NCI-H2196 (cell line): ENCODE measurements at regions not wholly inside any gene's neighbourhood (a gene's known extent, or its start where the extent isn't known, plus 50 kb on each side); places are given as distances from the start of the nearest gene placed in this dataset.
"Not testable (repeated sequence)": the region's sequence is repeated elsewhere in the genome, so short reads cannot be mapped to it uniquely, and the experiment has no call there.

Experiments used
- DNase-seq: peaks from one replicate; lab custom pipeline; 2025; ENCODE audit not compliant: unreplicated experiment; lab: John Stamatoyannopoulos, UW

DNA sequence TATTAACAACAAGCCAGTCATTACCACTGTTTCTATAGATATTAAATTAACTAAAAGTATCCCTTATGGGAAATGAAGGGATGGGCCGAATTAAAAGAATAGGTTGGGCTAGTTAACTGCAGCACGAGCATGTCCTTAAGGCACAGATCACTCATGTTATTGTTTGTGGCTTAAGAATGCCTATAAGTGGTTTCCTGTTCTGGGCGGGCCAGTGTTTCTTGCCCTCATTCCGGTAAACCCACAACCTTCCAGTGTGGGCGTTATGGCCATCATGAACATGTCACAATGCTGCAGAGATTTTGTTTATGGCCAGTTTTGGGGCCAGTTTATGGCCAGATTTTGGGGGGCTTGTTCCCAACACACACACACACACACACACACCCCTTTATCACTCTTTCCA is 705.4 kb upstream of the NCAM2 start:
- DNase-seq, result not testable (repeated sequence)

DNA sequence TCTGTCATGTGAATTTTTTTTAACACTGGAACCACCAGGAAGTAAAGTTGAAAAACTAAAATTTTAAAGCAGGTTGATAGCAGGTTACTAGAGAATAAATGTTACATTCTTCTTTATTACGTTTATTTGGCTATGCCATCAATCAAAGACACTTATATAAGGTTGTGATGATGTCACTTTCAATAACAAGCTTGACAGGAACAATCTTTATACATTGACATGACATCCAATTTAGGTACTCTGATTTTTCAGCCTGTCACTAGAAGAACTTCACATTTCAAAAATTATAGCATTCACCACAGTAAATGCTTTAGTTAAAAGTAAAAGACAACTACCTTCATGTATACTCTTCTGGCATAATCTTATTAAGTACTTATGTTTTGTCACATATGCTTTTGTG is 696.8 kb upstream of the NCAM2 start:
- DNase-seq, result no peak

- no peak for DNase-seq
Measured at GRCh38 chr21:20302084-20302483, 696.1 kb upstream of the NCAM2 start.

- DNase-seq, result no peak
Measured at GRCh38 chr21:20306836-20307235, 691.4 kb upstream of the NCAM2 start.

DNA sequence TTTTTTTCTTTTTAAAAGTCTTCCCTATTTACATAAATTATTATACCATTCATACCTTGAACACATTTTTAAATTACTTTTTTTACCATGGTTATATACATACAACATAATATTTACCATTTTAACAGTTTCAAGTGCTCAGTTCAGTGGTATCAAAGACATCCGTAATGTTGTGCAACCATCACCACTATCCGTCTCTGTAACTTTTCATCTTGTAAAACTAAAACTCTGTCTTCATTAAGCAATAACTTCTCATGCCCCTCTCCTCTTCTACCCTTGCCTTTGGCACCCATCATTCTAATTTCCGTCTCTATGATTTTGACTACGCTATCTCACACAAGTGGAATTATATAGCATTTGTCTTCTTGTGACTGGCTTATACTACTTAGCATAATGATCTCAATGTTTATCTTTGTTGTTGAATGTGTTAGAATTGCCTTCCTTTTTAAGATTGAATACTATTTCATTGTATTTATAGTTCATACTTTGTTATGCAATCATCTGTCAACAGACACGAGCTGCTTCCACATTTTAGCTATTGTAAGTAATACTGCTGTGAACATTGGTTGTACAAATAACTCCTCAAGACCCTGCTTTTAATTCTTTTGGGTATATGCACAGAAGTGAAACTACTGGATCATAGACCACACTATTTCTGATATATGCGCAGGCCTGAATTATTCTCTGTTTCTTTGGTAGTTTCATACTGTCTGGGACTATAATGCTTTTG is 689.5 kb upstream of the NCAM2 start:
- no peak for DNase-seq

GRCh38 chr21:20311234-20311787 is 686.9 kb upstream of the NCAM2 start:
- DNase-seq, result no peak

GRCh38 chr21:20313013-20313412 is 685.2 kb upstream of the NCAM2 start:
- no peak for DNase-seq

GRCh38 chr21:20315042-20315441 is 683.2 kb upstream of the NCAM2 start:
- no peak for DNase-seq

DNA sequence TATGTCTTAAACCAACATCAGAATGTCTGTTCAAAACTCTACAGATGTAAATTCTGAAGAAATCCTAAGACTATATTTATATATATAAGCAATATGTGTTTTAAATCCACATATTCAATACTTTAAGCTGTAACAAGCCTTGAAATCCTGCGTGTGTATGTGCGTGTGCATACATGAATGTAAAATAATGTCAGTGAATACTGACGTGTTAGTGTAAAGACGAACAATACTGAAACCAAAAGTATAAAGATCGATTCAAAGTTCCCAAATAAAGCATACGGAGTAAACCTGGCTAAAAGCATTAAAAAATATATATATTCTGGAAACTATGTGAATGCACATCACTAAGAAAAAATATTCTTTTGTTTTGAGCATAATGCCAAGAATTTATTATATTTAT is 668.6 kb upstream of the NCAM2 start:
- no peak for DNase-seq

DNA sequence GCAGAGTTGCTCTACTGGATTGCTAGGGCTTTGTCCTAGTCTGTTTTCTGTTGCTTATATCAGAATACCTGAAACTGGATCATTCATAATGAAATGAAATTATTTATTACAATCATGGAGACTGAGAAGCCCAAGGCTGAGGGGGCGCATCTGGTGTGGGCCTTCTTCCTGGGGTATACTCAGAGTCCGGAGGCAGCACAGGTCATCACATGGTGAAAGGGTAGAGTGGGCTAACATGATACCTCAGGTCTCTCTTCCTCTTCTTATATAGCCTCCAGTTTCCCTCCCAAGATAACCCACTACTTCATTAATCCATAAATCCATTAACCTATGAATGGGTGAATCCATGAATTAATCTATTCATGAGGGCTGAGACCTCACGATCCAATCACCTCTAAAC is 667.6 kb upstream of the NCAM2 start:
- no peak for DNase-seq

DNA sequence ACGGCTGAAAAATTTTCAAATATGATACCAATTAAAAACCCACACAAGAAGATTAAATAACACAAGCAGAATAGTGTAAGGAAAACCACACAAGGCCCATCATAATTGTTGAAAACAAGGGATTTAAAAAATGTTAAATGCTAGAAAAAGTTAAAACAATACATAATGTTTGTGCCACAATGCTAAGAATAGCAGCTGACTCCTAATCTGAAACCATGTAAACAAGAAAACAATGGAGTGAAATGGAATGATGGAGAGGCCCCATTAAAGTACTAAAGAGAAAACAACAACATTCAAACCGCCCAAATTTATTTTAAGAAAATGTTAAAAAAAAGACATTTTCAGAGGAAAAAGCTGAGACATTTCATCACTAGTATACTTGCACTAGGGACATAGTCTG is 663.6 kb upstream of the NCAM2 start:
- no peak for DNase-seq

DNA sequence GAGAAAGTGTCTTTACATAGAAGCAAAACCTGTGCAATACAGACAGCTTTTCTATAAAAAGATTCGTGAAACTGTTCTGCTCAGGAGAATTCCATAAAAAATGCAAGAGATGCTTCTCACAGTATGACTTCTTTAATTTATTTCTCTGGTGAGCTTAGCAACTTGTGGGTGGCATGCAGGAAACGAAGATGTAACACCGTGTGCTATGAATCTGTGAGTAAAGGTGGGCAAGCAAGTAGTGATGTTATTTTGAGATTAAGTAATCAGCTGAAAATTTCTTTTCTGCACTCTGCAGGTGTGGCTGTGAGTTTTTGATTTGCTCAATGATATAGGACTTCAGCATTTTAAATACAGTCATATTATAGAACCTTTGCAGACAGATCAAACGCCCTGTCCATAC is 656.8 kb upstream of the NCAM2 start:
- no peak for DNase-seq

DNA sequence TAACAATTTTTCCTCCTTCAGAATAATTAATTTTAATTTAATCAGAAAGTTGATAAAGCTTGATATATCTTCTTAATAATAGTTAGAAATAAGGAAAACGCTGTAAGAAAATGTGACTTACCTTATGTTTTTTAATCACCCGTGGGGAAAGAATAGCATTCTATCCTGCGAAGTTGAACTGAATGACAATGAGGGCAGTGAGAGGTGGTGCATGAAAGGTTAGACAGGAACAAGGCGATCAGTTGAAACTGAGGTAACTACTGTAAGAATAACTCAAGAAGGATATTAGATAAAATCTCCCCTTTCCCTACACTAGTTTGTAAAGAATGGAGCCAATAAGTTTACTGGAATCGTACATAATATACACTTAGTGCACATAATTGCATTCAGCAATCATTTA is 655.0 kb upstream of the NCAM2 start:
- DNase-seq, result no peak

GRCh38 chr21:20351138-20351537 is 647.1 kb upstream of the NCAM2 start:
- DNase-seq, result no peak

- no peak for DNase-seq
Measured at GRCh38 chr21:20353351-20353750, 644.9 kb upstream of the NCAM2 start.

GRCh38 chr21:20373031-20373430 is 625.2 kb upstream of the NCAM2 start:
- no peak for DNase-seq

DNA sequence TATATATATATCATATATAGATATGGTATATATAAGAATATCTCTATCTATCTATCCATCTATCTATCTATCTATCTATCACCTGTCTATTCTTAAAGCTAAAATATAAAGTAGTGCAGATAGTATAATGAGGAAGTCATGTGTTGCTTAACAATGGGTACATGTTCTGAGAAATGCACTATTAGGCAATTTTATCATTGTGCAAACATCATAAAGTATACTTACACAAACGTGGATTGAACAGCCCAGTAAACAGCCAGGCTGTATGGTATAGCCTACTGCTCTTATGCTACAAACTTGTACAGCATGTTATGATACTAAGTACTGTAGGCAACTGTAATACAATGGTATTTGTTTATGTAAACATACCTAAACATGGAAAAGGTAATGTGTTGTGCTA is 621.0 kb upstream of the NCAM2 start:
- DNase-seq, result no peak

GRCh38 chr21:20388400-20388799 is 609.8 kb upstream of the NCAM2 start:
- no peak for DNase-seq

DNA sequence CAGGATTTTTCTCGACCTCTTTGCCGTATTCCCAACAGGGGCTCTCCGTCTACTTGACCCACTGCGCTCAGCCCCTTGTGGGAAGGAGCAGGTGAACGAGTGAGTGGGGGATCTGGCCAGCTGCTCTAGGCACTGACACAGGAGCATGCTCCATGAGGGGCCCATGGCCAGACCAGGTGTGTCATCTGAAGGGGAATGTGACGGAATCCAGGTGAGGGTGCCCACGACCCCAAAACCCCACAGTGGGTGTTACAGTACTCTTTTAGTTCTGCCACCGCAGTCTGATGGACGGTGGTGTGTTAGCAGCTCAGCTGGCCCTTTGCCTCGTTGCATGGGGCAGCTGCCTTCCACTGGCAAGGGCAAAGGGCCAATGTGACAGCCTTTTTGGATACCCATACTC is 601.4 kb upstream of the NCAM2 start:
- no peak for DNase-seq

- no peak for DNase-seq
Measured at GRCh38 chr21:20404915-20405314, 593.3 kb upstream of the NCAM2 start.

- DNase-seq, result no peak
Measured at GRCh38 chr21:20418353-20418752, 579.9 kb upstream of the NCAM2 start.

DNA sequence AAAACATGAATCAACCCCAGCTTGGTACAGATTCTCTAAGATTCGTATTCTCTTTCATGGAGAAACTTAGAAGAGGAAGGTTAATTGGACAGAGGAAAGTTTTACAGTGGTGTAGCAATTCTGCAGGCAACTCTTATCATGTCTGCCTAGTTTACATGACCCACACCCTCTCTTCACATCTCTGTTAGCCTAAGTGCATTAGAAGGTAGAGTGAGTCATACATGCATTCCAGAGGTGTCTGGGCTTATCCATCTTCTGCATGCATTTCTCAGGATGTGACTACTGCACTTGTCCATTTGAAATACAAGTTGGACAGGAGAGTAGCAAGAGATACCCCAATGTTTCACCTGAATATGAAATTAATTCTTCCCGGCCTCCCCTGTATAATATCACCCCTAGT is 578.4 kb upstream of the NCAM2 start:
- no peak for DNase-seq

- no peak for DNase-seq
Measured at GRCh38 chr21:20424943-20425342, 573.3 kb upstream of the NCAM2 start.
